HG02678 (cell line): ENCODE measurements at regions not wholly inside any gene's neighbourhood (a gene's known extent, or its start where the extent isn't known, plus 50 kb on each side); places are given as distances from the start of the nearest gene placed in this dataset.
"Not testable (repeated sequence)": the region's sequence is repeated elsewhere in the genome, so short reads cannot be mapped to it uniquely, and the experiment has no call there.

Experiments
- ATAC-seq: cut with Tn5 transposase; IDR thresholded peaks from one replicate; pipeline ENCODE4 v1.9.1; 2021; ENCODE audit warnings: mild to moderate bottlenecking, moderate library complexity; ENCODE audit not compliant: unreplicated experiment

DNA sequence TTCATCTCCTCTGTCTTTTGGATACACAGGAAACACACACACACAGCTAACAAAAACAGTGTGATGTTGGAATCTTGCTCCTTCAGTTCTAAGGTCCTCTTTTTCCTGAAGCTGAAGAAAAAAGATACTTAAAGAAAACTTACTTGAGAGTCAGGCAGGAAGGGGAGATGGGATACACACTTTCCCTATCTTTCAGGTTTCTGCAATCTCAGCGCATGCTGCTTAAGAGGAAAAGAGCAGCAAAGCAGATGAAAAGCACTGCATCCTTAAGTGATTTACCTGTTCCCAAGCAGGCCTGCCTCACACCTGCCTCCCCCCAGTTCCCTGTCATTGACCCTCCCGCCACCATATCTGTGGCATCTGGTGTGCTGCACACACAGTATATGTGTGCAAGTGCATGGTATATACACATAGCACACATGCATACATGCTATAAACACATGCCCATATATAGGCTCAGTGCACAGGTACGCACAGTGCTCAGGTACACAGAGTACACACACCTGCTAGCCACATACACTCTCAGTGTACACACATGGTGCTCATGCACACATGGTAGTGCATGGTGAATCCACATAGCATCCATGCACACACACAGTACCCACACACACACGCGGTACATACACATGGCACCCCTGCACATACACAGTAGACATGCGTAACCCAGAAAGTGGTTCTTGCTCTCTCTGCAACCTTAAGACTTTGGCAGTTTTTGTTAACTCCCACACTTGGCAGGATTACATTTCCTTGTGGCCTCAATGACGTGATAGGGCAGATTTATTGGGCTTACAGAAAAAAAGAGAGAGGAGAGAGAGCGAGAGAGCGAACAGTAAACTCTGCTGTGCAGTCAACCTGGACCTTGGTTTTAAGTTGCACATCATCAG lies 166.9 kb downstream of the TOMM20 start:
- ATAC-seq: no peak

DNA sequence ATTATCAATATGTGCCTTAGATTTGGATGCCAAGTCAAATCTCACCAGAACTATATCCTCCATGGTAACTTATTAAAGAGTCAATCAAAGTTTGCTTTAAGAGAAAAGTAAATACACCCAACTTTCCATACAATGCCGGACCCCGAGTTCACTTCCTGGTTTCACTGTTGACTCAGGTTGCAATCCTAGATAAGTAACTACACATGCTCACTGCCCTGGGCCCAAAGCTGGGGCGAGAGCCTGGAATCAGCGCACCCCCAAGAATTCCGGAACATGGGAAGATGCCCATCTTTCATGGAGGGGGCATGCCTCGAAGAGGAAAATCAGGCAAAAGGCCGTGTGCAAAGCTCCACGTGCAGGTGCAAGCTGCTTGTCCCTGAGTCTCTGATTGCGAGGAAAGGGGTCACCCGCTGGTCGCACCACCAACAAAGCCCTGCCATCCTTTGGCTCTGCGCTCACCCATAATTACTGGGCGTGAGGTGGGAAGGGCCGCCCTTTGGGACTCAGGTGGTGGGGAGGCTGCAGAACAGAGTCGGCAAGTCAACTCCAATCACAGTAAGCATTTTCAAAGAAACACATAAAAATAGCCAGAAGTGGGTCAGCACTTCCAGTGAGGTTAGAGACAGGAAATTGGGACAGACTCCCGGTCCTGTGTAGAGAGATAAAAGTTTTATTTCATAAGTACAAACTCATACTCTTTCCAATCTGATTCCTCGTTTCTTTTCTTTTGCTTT lies 167.7 kb downstream of the TOMM20 start:
- ATAC-seq: no peak

DNA sequence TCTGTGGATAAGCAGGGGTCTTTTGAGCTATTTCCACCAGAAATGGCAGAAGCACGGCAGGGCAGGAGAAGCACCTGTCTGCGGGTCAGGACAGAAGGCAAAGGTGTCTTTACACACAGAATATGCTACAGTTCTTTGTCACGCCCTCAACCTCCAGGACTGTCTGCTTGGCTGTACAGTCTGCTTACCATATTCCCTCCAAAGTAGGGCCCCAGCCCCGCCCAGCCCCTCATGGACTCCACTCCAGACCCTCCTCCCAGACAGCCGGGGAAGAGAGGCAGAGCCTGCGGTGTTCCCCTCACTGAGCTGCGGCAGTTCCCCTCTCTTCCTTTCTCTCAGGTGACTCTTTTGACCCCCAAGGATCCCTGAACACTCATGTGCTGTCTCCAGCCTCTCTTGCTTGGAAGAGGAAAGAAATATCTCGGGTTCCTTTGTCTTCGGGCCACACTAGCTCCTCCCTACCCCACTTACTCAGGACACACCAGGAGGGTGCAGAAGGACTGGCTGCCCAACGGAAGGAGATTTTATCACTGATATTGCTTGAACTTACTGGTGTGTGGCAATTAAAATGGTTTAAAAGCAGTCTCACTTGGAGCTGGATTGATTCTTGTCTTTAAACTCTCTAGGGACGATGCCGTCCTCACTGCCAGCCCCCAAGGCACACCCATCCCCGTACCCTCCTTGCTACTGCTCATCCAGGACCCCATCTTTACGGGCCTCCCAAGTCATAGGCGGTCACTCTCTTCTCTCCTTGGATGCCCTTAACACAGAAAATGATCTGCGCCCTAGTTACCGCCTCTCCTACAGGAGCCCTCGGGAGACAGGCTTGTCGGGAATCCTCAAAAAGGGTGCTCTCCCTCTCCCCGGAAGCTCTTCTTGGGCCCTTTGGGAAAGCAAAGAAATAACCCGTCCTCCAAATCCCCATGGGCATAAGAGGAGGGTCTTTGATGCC lies 169.7 kb downstream of the TOMM20 start:
- no peak for ATAC-seq

DNA sequence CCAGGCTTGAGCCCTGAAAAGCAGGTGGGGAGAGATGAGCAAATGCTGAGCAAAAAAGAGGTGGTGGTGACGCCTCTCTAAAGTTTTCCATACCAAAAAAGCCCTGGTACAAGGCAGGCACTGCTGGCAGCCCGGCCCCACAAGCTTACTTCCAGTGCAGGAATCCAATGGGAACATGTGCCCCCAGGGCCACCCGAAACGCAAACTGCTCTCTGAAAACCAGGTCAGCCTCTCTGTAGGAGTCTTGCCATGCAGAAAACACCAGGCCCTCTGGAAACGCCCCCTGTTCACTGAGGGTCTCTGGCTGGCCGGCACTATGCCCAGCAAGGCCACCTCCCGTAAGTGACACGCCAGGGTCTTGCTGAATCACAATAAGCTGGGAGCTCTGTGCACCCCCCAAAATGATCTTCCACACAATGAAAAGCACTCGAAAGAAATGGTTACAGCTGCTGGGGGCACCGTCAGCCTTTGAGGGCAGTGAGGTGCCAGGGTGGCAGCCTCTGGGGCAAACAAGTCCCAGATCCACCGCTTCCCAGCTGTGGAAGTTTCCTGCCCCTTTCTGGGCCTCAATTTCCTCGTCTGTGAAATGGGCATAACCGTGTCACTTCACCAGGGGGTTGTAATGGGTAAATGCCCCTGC lies 170.5 kb downstream of the TOMM20 start:
- no peak for ATAC-seq

DNA sequence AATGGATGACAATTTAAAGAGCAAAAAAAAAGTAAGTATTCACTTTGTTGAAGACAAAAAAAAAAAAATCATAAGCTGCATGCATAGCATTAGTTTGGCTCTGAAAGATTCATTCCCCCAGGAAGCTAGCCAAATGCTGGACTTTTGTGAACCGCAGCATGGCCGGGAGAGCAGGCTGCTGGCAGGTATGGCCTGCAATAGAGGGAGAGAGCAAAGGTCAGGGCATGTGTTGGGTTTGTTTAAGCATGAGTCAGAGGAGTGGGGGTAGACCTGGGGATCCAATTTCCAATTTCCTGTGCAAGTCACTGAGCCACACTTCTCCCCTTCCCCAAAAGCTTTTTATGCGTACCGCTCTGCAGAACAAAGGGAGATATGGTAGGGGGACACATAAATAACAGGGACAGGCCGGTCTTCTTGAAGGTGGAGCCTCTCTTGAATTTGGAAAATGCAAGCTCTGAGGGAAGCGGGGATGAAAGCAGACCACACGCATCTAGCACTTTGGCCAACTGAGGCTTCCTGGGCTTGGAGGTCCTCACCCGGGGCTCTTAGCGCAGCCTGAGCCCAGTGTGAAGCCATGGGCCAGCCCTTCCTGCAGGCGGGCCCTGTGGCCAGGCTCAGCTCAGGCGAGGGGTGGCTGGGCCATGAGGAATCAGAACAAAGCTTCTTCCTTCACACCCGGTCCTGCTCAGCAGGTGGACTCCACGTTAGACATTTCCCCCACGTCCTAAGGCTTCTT lies 171.1 kb downstream of the TOMM20 start:
- ATAC-seq: no peak

DNA sequence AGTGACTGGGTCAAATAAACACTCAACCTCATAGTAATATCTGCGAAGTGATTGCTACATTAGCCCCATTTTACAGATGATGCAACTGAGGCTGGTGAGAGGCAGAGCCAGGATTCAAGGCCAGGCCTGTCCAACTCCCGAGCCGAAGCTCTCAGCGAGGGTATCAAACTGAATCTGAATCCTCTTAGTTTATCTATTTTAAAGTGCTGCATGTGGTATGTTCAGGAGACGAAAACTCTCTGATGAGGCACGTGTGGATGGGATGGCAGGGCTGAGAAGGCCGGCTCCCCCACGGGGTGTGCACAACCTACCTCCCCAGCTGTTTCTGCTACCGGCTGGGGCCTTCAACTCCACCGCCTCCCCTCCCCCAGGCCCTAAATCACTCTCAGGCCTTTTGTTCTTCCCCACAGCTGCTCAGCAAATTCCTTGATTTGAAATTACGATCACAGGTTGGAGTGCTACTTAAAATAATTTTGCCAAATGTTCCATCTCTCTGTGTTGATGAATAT lies 171.8 kb downstream of the TOMM20 start:
- no peak for ATAC-seq

DNA sequence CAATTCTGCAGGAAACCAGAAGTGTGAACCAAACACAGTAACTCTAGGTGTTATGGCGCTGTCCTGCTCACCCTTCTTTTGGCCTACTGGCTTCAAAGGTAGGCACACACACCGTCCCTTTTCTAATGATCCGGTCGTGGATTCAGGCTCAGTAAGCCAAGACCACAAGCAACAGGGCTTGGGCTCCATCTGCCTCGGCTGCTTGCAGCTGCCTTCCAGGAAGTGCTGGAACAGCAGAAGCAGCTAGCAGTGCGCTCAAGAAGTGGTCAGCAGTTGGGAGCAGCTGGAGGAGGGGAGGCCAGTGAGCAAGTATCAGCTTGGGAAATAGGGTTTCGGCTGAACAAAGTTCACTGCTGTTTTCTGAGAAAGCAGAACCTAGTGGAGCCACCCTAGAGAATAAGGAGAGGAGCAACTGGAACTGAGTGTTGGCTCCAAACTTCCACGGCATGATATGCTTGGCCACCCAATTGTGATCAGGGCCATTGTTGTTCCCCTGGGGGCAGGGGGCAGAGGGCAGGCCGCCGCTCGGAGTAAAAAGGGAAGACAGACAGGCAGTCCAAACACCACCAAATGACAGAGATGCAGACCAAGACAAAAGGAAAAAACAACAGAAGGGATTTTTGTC lies 173.4 kb downstream of the TOMM20 start:
- ATAC-seq: no peak

DNA sequence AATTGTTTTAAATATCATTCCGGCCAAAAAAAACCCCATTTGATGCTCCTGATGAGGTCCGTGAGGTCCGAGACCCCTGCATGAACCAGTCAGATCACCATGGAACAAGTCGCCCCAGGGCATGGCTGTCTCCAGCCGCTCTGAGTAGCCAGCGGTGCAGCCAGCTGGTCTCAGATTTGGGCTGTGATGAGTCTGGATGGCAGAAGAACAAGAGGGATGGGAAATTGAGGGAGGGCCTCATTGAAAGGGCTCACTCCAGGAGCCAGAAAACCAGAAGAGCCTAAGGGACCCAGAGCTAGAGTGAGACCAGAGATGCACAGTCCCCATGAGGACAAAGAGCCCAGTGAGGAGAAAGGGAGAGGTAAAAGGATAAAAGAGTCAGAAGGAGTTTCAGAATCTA lies 174.0 kb downstream of the TOMM20 start:
- no peak for ATAC-seq

DNA sequence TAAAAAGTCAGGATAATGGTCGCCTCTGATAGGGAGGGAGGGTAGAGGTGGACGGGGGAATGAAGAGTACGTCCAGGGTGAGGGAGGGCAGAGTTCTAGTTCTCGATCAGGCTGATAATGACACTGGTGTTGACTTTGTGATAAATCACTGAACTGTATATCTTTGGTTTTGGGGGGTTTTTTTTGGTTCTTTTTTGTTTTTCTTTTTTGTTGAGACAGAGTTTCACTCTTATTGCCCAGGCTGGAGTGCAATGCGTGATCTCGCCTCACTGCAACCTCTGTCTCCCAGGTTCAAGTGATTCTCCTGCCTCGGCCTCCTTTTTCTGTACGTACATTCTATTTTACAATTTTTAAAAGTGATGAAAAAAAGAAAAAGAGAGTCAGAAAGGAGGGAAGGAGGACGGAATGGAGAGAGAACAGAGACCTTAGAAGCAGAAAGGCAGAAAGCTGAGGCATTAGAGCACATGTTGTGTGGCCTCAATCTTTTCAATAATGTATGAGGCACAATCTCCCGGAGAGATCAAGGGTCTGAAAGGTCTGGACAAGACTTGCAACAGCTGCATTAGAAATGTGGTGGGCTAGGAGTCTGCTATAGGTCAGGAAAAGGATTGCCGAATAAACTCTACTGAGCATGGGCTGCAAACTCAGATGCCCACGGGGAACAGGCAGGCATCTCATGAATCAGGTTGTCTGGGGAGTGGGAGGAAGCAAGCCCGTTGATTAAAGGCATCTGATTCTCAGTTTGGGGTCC lies 174.8 kb downstream of the TOMM20 start:
- ATAC-seq: no peak

DNA sequence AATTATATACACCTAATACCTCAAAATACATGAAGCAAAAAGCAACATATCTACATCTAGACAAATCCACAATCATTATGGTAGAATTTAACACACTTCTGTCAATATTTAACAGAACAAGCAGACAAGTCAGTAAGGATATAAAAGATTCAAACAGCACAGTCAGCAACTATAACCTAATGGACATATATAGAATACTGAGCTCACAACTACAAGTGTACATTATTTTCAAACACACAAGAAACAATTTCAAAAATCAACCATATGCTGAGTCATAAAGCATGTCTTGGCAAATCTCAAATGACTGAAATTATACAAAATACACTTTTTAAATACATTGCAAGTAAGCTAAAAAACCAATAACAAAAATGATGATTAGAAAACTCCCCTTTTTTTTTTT lies 178.0 kb downstream of the TOMM20 start:
- no peak for ATAC-seq

DNA sequence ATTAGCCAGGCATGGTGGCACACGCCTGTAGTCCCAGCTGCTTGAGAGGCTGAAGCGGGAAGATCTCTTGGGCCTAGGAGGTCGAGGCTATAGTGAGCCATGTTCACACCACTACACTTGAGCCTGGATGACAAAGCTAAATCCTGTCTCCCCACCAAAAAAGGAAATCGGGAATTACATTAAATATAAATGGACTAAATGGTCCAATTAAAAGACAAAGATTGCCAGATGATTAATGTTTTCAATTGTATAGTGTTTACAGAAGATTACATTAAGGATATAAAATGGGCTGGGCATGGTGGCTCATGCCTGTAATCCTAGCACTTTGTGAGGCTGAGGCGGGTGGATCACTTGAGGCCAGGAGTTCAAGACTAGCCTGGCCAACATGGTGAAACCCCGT lies 179.1 kb downstream of the TOMM20 start:
- ATAC-seq: not testable (repeated sequence)

DNA sequence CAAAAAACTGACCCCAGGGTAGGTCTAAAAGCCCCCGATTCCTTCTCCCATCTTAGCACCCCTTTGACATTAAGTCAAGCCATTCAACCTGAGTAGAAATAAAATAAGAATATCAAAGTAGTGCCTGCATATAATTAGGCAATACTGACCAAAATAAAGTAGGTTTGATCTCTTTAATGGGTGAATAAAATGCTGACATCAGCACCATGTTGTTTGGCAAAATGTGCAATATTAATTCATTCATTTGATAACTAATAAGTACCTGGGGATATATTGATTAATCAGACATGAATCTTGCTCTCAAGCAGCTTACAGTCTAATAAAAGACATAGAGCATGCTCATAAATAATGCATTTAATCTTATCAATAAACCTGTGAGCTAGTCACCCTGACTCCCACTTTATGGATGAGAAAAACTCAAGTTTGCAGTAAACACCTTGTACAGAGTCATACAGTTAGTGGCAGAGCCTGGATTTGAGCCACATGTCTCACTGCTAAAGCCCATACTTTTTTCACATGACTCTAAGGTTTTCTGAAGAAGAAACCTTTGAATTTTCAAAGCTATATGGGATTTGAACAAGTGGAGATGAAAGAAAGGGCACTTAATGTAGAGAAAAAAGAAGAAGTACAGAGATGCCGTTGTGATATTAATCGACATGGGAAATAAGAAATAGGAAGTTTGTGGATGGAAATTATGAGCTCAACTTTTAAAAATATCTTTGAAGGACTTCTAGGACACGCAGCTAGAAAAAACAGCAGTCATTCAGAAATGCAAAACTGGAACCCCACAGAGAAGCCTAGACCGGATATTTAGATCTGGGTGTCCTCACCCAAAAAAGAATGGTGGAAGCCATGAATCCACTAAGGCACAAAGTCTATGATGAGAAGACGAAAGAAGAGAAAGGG lies 183.9 kb downstream of the TOMM20 start:
- ATAC-seq: peak; percentile 41

DNA sequence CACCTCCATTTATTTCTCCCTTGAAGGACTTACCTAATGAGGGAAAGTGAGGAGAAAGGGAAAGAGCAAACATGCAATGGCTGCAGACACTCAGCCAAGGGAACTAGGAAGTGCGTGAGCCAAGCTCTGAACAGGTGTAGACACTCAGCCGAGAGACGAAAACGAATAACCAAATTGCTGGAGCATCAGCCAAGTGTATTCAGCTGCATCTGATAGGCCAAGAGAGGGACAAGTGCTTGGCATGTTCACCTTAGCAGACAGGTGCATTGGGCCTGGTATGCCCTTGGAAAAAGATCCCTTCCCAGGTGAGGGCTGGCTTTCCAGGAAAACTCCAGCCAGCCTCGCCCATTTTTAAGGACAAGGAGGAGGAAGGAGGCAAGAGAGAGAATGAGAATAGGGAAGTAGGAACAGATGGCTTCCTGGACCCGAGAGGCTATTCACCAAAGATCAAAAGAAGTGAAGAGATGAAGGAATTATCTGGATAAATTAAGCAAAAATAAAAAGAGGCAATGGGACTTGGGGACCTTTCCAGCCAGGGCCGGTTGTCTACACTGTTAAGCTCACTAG lies 184.7 kb downstream of the TOMM20 start:
- no peak for ATAC-seq

DNA sequence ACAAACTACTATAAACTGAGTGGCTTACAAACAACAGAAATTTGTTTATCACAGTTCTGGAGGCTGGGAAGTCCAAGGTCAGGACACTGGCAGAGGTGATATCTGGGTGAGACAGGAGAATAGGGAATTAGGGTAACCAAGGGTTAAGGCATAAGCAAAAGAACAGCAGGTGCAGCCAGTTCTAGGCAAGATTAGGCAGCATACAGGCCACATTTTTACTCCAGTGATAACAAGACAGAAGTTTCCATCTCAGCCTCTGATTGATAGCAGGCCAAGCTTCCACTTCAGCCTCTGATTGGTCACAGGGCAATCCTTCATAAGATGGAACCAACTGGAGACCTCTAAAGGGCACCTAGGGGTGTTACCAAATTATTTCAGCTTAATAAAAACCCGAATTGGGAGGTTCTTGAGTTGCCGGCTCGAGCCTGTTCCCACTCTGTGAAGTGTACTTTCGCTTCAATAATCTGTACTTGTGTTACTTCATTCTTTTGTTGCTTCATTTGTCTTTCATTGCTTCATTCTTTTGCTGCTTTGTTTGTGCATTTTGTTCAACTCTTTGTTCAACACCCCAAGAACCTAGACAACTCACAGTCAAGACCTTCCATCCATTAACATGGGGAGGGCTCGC lies 185.6 kb downstream of the TOMM20 start:
- ATAC-seq: no peak

DNA sequence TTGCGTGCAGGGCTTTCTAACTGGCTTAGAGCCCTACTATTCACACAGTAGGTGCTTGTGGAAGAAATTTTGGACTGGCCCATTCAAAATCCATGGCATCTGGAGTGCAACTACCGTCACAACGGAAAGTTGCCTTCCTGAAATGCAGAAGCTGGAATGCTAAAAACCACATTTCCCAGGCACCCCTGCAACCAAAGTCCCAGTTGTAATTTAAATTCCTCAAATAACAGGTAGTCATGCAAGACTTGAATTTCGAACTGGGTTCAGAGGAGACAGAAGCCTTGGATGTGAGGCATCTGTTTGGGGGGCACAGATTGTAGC lies 186.7 kb downstream of the TOMM20 start:
- no peak for ATAC-seq

DNA sequence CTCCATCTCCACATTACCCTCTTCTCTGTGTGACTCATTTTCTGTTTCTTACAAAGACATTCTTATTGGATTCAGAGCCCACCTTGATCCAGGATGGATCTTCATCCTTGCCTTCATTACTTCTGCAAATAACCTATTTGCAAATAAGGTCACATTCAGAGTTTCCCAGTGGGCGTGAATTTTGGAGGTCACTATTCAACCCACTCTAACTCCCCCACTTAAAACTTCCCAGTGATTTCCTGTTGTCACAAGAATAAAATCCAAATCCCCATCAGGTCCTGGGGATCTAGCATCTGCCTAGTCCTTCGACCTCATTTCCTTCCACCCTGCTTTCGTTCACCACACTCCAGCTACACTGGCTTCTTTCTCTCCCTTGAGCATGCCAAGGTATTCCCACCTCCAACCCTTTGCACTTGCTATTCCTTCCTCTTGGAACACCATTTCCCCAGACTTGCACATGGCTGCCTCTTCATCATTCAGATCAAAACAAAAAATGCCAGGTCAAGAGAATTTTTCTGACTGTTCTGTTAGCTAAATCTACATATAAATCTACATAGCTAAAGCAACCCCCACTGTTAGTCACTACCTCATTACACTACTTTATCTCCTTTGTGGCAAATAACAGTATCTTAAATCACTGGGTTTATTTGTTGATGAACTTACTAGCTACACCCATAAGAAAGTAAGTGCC lies 187.2 kb downstream of the TOMM20 start:
- ATAC-seq: no peak
